ENCODE measurements at regions not wholly inside any gene's neighbourhood (a gene's known extent, or its start where the extent isn't known, plus 50 kb on each side); places are given as distances from the start of the nearest gene placed in this dataset.
"Not testable (repeated sequence)": the region's sequence is repeated elsewhere in the genome, so short reads cannot be mapped to it uniquely, and the experiment has no call there.

DNA sequence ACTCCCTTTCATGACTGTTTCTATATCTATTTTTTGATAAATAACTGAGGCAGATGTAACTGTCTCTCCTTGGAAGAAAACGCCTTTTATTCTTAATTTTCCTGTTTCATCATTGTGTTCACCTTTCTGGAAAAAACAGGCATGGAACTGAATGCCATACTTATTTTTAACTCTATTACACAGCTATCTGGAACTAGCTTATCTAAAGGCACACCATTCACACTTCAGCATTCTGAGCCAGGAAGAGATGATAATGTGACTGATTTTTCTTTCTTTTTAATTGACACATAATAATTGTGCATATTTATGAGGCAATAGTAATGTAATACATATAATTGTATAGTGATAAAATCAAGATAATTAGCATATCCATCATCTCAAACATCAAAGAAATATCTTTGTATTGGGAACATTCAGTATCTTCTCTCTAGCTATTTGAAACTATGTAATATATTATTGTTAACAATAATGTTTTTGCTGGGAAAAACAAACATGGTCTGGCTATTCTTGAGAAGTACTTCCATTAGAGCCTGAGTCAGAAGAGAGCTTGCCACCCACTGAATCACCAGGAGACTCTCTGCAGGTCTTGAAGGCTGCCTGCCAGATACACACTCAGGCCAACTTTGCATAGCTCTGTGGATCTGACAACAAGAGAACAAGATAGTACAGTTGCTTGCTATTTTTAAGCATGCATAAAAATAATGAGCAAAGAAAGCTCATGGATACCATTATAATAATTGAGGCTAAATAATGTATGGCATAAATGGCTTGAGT, 501.0 kb upstream of the EDIL3 start:
- no peak for DNase-seq

DNA sequence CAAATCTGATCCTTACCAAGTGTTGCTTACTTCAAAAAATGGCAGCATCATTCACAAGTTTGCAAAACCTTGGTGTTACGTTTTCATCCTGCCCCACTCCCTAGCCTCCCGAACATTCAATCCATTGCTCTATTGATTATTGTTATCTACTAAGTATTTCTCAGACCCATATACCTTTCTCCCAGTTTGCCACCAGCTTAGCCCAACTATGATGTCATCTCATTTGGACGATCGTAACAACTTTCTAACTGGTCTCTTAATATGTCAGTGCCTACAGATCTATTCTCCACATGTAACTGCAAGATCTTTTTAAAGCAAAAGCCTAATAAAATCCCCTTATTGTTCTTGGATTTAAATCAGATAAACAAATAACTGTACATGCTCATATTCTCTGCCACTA, 497.1 kb upstream of the EDIL3 start:
- no peak for DNase-seq

DNA sequence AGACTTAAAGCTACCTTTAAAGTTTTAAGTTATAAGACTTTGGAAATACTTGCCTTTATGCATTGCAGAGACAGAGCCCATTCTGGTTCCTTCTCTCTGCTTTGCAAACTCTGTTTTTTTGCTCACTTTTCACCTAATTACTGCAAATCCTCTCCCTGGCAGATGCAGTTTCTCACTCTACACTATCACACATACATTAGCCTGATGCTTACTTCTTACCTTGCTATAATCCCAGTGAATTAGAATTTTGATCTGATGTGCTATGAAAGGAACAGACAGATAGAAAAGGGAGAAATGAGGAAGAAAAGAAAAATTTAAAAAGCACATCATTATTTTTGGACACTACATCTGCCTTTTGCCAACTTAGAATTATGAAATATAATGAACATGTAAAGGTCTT, 489.5 kb upstream of the EDIL3 start:
- no peak for DNase-seq

DNA sequence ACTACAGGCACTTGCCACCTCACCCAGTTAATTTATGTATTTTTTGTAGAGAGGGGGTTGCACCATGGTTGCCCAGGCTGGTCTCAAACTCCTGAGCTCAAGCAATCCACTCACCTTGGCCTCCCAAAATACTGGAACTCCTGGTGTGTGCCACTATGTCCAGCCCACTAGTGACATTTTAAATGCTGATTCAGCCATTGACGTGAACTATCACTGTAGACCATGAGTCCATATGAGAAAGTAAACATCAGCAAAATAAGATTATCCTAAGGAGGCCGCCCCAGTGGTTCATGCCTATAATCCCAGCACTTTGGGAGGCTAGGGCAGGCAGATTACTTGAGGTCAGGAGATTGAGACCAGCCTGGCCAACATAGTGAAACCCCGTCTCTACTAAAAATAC, 488.1 kb upstream of the EDIL3 start:
- no peak for DNase-seq

DNA sequence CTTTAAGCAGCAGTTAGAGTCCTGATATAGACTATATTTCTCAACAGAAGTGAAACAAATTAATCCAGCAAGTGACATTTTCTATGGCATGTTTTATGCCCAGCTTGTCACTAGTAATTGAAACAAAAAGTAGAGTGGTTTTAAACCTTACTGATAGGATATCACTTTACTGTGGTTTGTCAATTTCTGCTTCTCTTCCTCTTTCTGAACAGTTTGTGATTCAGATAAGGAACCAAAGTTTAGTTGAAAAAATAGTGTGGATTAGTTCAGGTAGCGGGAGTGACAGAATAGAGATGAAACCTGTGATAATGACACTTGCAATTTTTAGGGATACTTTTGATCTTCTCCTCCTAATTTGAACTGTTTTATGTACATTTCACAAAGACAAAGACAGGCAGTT, 485.7 kb upstream of the EDIL3 start:
- DNase-seq, result no peak

DNA sequence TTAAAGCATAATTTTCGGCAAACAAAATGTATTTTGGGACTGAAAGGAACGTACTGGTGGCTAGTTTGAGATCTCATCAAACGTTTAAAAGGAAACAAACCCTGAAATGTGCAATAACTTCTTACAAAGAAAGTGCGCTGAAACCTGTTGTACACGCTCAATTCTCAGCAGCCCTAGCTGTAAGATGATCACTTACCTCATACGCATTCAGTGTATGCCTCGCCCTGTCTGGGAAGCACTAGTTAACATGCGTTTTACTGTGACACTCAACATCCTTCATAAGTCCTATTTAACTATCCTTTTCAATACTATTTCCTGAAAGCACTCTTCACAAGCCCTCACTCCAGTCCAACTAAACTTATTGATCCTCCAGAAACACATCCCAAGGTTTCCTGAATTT, 485.0 kb upstream of the EDIL3 start:
- DNase-seq, result no peak

DNA sequence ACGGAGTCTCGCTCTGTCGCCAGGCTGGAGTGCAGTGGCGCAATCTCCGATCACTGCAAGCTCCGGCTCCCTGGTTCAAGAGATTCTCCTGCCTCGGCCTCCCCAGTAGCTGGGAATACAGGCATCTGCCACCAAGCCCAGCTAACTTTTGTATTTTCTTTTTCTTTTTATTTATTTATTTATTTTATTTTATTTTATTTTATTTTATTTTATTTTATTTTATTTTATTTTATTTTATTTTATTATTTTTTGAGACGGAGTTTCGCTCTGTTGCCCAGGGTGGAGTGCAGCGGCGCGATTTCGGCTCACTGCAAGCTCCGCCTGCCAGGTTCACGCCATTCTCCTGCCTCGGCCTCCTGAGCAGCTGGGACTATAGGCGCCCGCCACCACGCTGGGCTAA, 479.3 kb upstream of the EDIL3 start:
- not testable (repeated sequence) for DNase-seq

DNA sequence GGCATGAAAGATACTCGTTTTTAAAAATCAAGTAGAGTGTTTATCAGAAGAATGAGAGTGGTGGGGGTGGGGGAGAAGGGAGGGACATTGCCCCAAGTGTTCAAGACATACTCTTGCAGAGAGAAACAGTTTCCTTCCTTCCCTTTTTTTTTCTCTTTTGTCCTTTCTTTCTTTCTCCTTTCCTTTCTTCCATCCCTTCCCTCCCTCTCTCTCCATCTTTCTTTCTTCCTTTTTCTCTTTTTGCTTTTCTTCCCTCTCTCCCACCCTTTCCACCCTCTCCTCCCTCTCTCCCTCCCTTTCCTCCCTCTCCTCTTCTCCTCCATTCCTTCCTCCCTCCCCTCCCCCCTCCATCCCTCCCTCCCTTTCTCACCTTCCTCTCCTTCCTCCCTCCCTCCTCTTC, 478.3 kb upstream of the EDIL3 start:
- DNase-seq, result no peak

DNA sequence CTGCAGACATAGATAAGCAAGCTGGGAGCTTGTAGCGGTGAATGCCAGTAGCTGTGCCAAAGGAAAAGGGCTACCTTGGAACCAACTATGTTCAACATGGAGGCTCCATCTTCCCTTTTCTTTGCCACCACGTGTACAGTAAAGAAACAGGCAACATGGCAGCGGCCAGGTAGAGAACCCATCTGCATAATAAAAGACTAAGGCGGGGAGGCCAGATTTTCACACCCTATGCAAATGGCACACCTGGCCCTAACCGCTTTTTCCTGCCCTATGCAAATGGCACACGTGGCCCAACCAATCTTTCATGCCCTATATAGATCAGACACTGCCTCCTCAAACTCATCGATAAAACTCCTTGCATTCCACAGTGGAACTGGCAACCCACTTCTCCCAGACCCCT, 477.5 kb upstream of the EDIL3 start:
- DNase-seq, result no peak

DNA sequence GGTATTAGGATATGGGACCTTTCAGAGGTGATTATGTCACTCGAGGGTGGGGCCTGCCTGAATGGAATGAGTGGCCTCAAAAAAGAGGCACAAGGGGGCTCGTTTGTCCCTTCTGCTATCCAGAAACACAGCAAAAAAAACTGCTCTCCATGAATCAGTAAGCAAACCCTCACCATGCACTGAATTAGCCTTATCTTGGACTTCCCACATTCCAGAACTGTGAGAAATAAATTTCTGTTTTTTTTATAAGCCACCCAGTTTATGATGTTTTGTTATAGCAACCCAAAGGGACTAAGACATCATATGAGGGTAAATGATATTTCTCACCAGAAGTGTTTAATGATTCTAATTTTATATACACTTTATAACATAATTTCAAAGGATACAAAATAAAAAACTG, 476.6 kb upstream of the EDIL3 start:
- no peak for DNase-seq

DNA sequence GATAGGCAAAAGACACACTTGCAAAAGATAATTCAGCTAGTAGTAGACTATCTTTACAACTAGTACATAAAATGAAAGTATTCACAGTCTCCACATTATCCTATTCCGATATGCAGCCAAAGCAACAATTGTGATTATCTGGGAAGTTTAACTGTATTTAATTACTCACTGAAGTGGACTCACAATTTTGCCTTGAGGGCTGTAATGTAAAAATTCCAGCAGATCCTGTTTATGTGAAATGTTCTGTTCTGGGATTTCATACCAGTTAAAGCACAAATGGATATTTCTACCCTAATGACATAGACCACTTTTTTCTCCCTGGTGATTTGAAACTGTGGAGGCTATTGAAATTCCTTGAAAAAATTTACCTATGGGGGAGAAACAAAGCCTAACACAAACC, 474.4 kb upstream of the EDIL3 start:
- DNase-seq, result no peak

DNA sequence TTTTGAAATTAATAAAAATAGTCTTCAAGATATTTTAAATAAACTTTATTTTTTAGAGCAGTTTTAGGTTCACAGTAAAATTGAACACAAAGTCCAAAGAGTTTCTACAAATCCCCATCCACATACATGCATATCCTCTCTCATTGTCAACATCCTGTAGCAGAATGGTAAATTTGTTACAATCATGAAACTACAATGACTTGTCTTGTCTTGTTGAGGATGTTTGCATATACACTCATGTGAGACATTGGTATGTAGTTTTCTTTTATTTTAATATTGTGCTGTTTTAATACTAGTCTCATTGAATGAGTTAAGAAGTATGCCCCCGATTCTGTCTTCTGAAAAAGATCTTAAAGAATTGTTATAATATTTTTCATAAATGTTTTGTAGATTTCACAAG, 447.0 kb upstream of the EDIL3 start:
- no peak for DNase-seq

DNA sequence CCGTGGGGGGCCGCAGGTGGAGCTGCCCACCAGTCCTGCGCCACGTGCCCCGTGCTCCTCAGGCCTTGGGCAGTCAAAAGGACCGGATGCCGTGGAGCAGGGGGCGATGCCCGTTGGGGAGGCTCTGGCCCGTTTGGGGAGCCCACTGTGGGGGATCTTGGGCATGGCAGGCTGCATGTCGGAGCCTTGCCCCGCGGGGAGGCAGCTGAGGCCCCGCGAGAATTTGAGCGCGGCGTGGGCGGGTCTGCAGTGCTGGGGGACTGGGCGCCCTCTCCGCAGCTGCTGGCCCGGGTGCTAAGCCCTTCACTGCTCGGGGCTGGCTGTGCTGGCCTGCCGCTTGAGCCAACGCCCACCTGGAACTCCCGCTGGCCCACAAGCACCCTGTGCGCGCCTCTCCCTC, 445.6 kb upstream of the EDIL3 start:
- DNase-seq, result no peak

DNA sequence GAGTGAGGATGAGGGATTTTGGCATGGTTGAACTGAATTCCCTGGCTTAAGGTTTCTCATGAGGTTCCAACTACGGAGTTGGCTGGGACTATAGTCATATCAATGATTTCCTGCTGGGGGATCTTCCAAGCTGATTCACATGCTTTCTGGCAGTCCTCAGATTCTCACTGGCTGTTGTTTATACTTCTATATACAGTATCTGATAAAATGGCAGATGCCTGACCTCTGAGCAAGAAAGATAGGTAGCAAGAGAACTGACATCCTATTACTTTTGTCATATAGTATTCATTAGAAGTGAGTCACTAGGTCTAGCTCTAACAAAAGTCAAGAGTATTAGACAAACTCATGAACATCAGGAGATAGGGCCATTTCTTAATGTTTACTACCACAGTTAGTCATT, 440.9 kb upstream of the EDIL3 start:
- no peak for DNase-seq

DNA sequence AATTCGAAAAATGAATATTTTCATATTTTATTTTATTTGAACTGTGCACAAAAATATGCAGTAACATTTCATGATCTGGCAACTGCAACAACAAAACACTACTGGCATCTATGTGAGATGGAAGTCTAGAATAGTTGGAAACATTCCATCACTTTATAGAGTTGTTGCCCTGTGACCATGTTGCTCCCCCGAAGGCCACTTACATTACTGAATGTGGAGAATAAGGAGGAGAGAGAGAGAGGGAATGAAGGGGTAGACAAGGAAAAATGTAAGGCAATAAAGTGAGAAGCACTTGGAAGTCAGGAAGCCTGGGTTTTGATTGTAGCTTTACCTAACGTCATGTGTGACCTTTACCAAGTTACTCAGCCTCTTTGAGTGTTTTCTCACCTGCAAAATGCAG, 437.2 kb upstream of the EDIL3 start:
- DNase-seq, result no peak

DNA sequence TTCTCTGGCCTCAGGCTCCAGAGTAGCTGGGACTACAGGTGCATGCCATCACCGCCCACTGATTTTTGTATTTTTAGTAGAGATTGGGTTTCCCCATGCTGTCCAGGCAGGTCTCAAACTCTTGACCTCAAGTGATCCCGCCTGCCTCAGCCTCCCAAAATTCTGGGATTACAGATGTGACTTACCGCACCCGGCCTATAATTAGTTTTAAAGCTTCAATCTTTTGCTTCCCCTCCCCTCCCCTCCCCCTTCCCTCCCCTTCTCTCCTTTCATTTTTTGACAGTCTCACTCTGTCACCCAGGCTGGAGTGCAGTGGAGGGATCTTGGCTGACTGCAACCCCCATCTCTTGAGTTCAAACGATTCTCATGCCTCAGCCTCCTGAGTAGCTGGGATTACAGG, 433.3 kb upstream of the EDIL3 start:
- no peak for DNase-seq

DNA sequence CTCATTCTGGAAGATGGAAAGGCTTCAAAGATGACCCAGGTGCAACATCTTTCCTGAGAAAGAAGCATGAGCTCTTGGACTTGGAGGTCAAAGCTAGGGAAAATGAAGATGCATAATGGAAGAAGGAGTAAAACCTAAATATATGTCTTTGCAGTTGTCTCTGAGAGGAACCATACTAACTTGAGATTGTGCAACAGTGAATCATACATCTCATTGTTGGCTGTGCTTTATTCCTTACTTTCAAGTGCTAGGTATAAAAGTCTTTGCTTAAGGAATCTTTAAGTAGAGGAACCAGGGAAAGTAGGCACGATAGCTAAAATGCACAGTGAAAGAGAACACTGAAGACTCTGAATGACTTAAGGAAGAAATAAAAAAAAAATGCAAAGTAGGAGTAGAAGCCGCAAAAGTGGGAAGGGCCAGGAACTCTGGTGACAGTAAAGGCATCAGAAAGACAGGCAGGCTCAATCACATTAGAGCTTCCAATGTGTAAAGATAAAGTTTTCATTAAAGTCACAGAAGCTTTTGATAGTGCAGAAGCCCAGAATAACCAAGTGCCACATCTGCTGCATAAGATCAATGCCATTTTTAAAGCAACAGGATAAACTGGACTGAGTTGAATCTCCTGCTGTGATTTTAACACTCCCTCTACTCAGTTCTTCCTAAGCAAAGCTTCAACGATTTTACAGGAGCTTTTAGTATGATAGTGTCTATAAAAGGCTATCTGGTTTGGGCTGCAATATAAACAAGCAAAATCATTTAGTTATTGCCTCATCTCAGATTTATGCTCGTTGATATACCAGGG, 432.3 kb upstream of the EDIL3 start:
- DNase-seq, result no peak

DNA sequence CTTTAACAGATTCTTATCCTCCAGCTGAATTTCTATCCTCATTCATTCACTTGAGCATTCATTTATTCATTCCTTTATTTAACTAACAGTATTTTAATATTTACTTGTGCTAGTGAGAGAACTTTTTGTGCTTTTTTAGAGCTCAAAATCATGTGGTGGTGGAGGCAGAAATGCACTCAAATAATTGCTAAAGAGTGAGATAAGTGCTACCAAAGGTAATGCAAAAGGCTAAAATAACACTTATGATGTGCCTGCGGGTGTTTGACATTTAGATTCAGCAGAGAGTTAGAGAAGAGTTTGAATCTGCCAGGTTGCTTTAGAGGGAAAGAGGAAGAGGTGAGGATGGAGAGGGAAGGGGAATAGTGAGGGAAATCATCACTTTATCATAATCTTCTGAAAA, 431.5 kb upstream of the EDIL3 start:
- no peak for DNase-seq

DNA sequence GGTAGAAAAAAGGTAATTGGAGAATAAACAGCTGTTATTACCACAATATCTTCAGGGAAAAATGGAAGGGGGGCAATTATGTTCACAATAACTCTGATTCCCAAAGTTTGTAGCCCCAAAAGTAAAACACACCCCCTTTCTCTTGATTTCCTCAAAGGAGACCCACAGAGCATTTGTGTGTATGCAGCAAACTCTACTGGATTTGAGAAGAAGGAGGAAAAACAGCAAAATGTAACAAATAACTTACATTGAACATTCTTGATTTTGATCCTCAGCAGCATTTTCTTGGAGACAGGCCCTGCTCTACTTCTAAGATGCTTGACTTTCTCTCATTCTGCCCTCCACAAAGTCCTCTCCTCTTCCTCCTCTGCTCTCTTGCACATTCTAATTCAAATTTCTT, 420.8 kb upstream of the EDIL3 start:
- no peak for DNase-seq

DNA sequence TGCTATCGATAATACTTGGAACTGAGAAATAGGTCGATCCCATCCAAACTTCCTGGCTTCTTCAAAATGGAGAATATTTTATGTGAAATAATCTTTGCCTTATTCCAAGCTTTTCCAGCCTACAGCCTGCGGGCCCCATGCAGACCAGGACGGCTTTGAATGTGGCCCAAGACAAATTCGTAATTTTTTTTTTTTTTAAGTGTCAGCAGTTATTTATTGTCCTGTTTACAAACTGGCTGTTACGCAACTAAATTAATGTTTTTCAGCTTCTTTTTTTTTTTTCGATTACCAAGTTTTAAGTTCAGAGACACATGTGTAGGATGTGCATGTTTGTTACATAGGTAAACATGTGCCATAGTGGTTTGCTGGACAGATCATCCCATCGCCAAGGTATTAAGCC, 411.7 kb upstream of the EDIL3 start:
- no peak for DNase-seq

DNA sequence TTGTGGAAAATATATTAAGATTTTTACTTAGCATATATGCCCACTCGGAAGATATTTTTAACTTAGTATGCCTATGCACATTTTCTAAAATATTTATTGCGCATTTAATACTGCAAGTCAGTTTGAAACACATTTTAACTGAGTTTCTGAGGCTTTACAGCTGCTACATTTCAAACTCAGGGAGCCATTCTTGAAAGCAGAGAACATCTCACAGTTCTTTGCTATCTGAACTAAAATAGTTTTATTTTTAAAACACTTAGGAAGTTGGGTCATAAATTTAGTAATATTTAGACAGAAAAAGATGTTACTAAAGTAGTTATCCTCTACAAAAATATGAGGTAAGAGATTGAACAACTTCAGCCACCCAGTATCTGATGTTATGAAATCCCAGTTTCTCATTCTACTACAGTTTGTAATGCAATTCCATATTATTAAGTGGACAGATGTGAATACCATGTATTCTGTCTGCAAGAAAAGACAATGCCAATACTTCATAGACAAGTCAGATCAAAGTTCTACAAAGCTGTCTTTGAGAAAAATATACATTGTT, 409.9 kb upstream of the EDIL3 start:
- no peak for DNase-seq

DNA sequence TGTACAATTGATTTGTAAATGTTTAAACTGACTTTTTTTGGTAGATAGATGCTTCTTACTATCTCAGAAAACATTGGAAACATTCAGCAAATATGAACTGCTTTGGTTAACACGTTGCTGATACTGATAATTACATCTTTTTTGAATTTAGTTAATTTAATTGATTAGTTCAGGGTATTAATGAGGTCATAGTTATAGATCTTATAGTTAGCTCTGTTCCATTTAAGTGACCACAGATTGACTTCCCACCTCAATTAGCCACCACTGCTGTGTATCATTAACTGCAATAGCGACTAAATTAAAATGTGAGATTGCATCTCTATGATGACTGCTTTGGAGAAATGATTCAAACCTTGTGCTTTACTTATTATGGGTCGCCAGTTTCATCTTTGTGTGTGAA, 407.1 kb upstream of the EDIL3 start:
- DNase-seq, result no peak

DNA sequence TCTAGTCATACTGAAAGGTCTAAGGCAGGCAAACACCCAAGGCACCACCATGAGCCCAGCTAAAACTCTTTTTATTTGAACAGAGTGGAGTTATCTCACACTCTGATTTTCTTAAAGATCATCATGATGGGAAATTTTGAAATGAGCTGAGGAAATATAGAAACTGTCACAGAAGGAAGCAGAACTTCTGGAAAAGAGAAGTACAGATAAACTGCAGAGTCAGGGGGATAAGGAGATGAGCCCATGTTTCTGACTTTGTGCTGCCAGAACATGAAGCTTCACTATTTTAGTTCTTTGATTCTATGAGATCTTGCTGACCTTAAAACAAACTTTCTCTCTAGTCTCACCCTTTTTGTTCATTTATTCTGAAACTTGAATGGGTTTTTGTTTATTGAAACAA, 406.5 kb upstream of the EDIL3 start:
- DNase-seq, result no peak

DNA sequence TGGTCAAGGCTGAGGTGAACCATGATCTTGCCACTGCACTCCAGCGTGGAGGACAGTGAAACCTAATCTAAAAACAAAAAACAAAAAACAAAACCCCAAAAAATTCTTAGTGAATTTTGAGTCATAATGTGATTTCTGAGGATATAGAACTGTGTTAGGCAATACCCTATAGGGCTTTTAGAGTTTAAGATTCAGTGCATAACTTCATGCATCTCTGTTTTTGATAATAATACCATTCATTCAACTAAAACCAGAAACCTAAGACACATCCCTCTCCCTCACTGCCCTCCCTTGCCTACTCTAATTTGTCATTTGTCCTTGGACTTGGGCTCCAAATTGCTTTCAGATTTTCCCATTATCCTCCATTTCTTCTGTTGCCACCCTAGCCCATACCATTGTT, 405.7 kb upstream of the EDIL3 start:
- DNase-seq, result no peak

DNA sequence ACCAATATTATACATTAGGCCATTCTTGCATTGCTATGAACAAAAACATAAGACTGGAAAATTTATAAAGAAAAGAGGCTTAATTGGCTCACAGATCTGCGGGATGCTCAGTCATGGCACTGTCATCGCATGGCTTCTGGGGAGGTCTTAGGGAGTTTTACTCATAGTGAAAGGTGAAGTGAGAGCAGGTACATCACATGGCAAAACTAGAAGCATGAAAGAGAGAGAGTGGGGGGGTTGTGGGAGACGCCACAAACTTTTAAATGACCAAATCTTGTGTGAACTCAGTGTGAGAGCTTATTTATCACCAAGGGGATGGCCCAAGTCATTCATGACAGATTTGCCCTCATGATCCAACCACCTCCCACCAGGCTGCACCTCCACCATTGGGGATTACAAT, 398.3 kb upstream of the EDIL3 start:
- DNase-seq, result no peak
